ENCODE measurements at regions not wholly inside any gene's neighbourhood (a gene's known extent, or its start where the extent isn't known, plus 50 kb on each side); places are given as distances from the start of the nearest gene placed in this dataset.

DNA sequence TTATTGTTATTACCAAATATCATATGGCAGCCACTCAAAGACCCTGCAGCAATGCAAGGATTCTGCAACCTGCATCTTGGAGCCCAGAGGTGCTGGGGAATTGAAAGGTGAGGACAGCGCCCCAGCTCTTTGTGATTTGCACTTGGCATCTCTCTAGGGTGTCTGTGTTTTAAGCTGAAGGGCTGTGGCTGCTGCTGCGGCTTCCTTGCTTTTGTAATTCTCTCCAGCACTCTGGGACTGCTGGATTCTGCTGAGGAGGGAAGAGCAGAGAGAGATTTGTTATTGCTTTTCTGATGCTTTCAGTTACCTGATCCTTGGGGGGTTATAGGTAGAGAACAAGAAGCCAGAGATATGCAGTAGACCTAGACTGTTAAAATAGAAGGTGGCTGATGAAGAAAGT, 562.4 kb downstream of the EBF1 start:
- ChIA-PET POLR2A (no interaction called here), CTCF (interaction anchor here (1.1 kb wide), 3 partner anchors 8 to 24 kb away, joined by 3 to 4 read pairs (median 3); no protein-coding TSS in a partner anchor)
- no peak for DNase-seq (ENCODE audit: extremely low spot score)
- no peak for TF ChIP-seq CTCF (IDR thresholded peaks at IDR 0.05; ENCODE audit: control extremely low read depth, extremely low read depth, low read depth, missing control alignments)

DNA sequence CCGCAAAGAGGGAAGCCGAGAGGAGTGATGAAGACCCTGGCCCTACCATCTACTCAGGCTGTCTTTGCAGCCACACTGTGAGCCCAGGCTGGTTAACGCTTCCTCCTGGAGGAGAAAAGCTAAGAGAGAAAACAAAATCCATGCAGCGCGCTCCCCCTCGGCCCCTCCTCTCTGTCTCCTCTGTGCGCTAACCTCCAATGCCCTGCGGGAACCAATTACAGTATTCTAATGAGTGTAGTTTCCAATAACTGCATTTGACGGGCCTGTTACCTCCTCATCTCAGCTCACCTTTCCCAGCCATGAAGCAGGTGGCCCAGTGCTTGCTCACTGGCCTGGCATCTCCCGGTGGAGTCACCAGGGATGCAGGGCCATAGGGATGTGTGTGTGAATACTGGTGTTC, 565.5 kb downstream of the EBF1 start:
- ChIA-PET POLR2A (interaction anchor here (0.6 kb wide), 1 partner anchor 1557 kb away, joined by 4 read pairs; no protein-coding TSS in a partner anchor), CTCF (no interaction called here)
- TF ChIP-seq CTCF (IDR thresholded peaks at IDR 0.05; ENCODE audit: control extremely low read depth, extremely low read depth, low read depth, missing control alignments): no peak
- DNase-seq (ENCODE audit: extremely low spot score): no peak

- TF ChIP-seq CTCF (IDR thresholded peaks at IDR 0.05; ENCODE audit: control extremely low read depth, extremely low read depth, low read depth, missing control alignments): no peak
- no peak for DNase-seq (ENCODE audit: extremely low spot score)
- POLR2A ChIA-PET: interaction anchor here (0.6 to 0.7 kb wide), 2 partner anchors 124 to 185 kb away, joined by 3 to 7 read pairs; no protein-coding TSS in a partner anchor
- CTCF ChIA-PET: interaction anchor here (1.4 kb wide), 1 partner anchor 457 kb away, joined by 5 read pairs; no protein-coding TSS in a partner anchor
These were observed 567.0 kb downstream of the EBF1 start for GRCh38 chr5:158532739-158533138.

DNA sequence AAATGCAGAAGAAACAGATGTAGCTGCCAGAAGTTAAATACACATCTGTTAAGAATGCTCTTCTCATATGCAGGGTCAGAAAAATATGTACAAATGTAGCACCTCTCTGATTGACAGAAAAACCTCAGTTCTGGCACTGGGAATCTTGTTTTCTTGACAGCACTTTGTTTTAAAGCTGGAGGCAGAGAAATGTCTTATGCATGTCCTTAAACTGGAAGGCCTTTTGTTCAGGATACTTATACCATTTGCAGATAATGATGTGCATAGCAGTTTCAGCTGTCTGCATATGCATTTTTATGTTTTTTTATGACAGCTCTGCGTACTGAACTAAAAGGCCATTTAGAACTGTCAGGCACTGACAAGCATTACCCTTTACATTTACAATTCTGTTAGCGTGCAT, 567.9 kb downstream of the EBF1 start:
- POLR2A ChIA-PET: interaction anchor here (0.7 kb wide), 1 partner anchor 184 kb away, joined by 3 read pairs; no protein-coding TSS in a partner anchor
- TF ChIP-seq CTCF (IDR thresholded peaks at IDR 0.05; ENCODE audit: control extremely low read depth, extremely low read depth, low read depth, missing control alignments): no peak
- DNase-seq (ENCODE audit: extremely low spot score): no peak
- CTCF ChIA-PET: interaction anchor here (1.4 kb wide), 1 partner anchor 457 kb away, joined by 5 read pairs; no protein-coding TSS in a partner anchor

GRCh38 chr5:158530115-158530514, 569.6 kb downstream of the EBF1 start:
- no peak for DNase-seq (ENCODE audit: extremely low spot score)
- no peak for TF ChIP-seq CTCF (IDR thresholded peaks at IDR 0.05; ENCODE audit: control extremely low read depth, extremely low read depth, low read depth, missing control alignments)
- ChIA-PET POLR2A (no interaction called here), CTCF (interaction anchor here (0.9 to 2.1 kb wide), 2 partner anchors 8 to 10 kb away, joined by 3 to 4 read pairs; no protein-coding TSS in a partner anchor)

- no peak for DNase-seq (ENCODE audit: extremely low spot score)
- ChIA-PET CTCF (interaction anchor here (1.3 to 2.1 kb wide), 2 partner anchors 8 to 11 kb away, joined by 4 to 6 read pairs; no protein-coding TSS in a partner anchor), POLR2A (no interaction called here)
- TF ChIP-seq CTCF (IDR thresholded peaks at IDR 0.05; ENCODE audit: control extremely low read depth, extremely low read depth, low read depth, missing control alignments): no peak
These were observed 570.3 kb downstream of the EBF1 start for GRCh38 chr5:158529454-158529853.
